Left ventricle myocardium inferior (tissue), 1 donor: ENCODE measurements at regions not wholly inside any gene's neighbourhood (a gene's known extent, or its start where the extent isn't known, plus 50 kb on each side); places are given as distances from the start of the nearest gene placed in this dataset.
"Not testable (repeated sequence)": the region's sequence is repeated elsewhere in the genome, so short reads cannot be mapped to it uniquely, and the experiment has no call there.

ENCODE experiments used
- DNase-seq: peaks from one replicate; pipeline ENCODE4 v3.0.0-alpha.2; 2020
- H3K27ac ChIP-seq: fragments of 200-600 bp; replicated peaks from 2 replicates; pipeline ENCODE4 v1.8.0; 2021
- H3K27me3 ChIP-seq: fragments of 200-600 bp; 2 replicates; pipeline ENCODE4 v1.8.0; 2021; ENCODE audit warnings: low read depth
- H3K36me3 ChIP-seq: fragments of 200-600 bp; 2 replicates; pipeline ENCODE4 v1.8.0; 2021
- H3K4me1 ChIP-seq: fragments of 200-600 bp; 2 replicates; pipeline ENCODE4 v1.8.0; 2021
- H3K4me3 ChIP-seq: fragments of 200-600 bp; 2 replicates; pipeline ENCODE4 v1.8.0; 2021; ENCODE audit warnings: mild to moderate bottlenecking, moderate library complexity
- H3K9me3 ChIP-seq: fragments of 200-600 bp; replicated peaks from 2 replicates; pipeline ENCODE4 v1.8.0; 2021
- intact Hi-C: fragments of 100-400 bp; cut with micrococcal nuclease; formaldehyde crosslinking; loops from one replicate; pipeline ENCODE4 v1.11.0; 2022
- TF ChIP-seq, protein P1 (sequence below): fragments of 200-600 bp; IDR thresholded peaks from 2 replicates; pipeline ENCODE4 v1.8.0; 2021; ENCODE audit warnings: antibody characterized with exemption, mild to moderate bottlenecking, borderline replicate concordance
- donor health status: DM: no; HTN: yes; CAD: no; lungs with severe emphysema.

- H3K4me3 ChIP-seq, result no peak overlapping the region
- TF ChIP-seq, protein P1, sequence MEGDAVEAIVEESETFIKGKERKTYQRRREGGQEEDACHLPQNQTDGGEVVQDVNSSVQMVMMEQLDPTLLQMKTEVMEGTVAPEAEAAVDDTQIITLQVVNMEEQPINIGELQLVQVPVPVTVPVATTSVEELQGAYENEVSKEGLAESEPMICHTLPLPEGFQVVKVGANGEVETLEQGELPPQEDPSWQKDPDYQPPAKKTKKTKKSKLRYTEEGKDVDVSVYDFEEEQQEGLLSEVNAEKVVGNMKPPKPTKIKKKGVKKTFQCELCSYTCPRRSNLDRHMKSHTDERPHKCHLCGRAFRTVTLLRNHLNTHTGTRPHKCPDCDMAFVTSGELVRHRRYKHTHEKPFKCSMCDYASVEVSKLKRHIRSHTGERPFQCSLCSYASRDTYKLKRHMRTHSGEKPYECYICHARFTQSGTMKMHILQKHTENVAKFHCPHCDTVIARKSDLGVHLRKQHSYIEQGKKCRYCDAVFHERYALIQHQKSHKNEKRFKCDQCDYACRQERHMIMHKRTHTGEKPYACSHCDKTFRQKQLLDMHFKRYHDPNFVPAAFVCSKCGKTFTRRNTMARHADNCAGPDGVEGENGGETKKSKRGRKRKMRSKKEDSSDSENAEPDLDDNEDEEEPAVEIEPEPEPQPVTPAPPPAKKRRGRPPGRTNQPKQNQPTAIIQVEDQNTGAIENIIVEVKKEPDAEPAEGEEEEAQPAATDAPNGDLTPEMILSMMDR, result no peak
- H3K36me3 ChIP-seq, result no peaks in the 10 kb centered on the region
- no peak for DNase-seq
- intact Hi-C loops, result no loop called here
- no peak overlapping the region for H3K27ac ChIP-seq
- no peaks in the 10 kb centered on the region for H3K9me3 ChIP-seq
- H3K27me3 ChIP-seq, result no peaks in the 10 kb centered on the region
- H3K4me1 ChIP-seq, result no peaks in the 10 kb centered on the region
Observed at GRCh38 chr14:21795456-21795855, 121.8 kb upstream of the OR4E1 start.

GRCh38 chr14:21791749-21792148 lies 118.1 kb upstream of the OR4E1 start:
- Histone ChIP-seq H3K27me3 (no peaks in the 10 kb centered on the region), H3K4me1 (no peaks in the 10 kb centered on the region), H3K36me3 (no peaks in the 10 kb centered on the region), H3K27ac (no peak overlapping the region), H3K9me3 (peaks cover 20% of the 10 kb centered on the region), H3K4me3 (no peak overlapping the region)
- intact Hi-C loops, result no loop called here
- TF ChIP-seq, protein P1, result no peak
- DNase-seq, result no peak

DNA sequence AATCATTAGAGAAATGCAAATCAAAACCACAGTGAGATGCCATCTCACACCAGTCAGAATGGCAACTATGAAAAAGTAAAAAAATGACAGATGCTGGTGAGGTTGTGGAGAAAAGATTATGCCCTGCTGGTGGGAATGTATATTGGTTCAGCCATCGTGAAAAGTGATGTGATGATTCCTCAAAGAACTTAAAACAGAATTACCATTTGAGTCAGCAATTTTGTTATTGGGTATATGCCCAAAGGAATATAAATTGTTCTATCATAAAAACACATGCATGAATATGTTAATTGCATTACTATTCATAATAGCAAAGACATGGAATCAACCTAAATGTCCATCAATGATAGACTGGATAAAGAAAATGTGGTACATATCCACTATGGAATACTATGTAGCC lies 115.1 kb upstream of the OR4E1 start:
- H3K36me3 ChIP-seq, H3K27ac ChIP-seq, intact Hi-C loops, H3K27me3 ChIP-seq, DNase-seq, H3K4me1 ChIP-seq, H3K4me3 ChIP-seq: not testable (repeated sequence)
- H3K9me3 ChIP-seq, result peaks cover 20% of the 10 kb centered on the region

DNA sequence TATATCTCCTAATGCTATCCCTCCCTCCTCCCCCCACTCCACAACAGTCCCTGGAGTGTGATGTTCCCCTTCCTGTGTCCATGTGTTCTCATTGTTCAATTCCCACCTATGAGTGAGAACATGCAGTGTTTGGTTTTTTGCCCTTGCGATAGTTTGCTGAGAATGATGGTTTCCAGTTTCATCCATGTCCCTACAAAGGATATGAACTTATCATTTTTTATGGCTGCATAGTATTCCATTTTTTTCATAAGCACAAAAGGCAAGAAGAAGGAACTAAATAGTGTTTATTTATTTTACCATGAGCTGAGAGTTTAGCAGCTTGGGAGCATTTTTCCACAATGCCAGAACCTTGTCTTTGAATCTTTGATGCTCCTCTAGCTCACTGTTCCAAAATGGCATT lies 113.6 kb upstream of the OR4E1 start:
- not testable (repeated sequence) for H3K27me3 ChIP-seq

DNA sequence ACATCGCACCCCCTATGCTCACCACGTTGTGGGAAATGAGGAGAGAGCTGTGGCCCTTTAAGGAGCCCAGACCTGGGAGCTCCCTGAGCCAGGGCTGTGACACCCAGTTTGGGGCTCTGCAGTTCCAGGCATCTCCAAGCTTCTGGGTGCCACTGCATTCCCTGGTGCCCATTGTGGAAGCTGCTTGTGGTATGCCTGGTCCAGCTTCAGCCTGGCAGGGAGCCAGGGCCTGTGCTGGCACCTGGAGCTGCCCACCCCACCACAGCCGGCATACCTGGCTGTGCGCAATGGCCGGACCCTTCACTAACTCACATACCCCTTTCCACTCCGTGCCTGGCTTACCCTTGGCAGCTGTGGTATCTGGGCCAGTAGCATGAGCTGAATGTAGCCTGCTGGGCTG lies 107.9 kb upstream of the OR4E1 start:
- TF ChIP-seq, protein P1, result no peak
- no peak for DNase-seq

More for the DNA sequence above, 113.6 kb upstream of the OR4E1 start:
- peaks cover 20% of the 10 kb centered on the region for H3K9me3 ChIP-seq
- H3K4me3 ChIP-seq, H3K27ac ChIP-seq, H3K4me1 ChIP-seq, intact Hi-C loops, DNase-seq, H3K36me3 ChIP-seq: not testable (repeated sequence)

DNA sequence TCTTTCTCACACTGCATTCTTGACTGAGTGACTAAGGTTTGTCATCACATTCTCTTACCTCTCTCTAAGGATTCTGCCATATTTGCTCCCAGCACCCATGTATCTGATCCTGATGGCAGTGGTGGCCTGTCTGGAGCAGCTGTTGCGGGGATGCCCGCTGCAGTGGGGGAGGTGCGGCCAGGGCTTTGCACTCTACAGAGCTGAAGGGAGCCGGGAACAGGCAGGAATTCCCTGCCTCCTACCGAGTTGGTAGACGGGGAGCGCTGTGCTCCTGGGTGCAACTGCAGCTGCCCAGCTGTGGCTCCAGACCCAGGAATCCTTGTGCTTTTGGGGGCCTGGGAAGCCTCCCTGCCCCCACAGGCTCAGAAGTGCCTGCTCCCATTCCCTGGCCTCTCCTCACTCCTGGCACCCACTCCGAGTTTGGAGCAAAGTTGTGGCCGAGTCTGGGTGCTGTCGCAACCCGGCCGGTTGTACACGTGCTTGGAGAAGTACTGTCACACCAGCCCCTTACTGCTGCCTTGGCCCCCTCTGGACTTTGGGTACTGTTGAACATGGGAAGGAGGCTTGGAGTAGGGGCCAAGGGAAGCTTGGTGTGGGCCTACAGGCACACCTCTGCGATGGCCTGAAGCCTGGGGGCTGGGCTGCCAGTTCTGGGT lies 106.9 kb upstream of the OR4E1 start:
- intact Hi-C loops, result no loop called here
- peaks cover 5% of the 10 kb centered on the region for H3K27me3 ChIP-seq
- no peak for DNase-seq
- H3K36me3 ChIP-seq, result no peaks in the 10 kb centered on the region
- no peak overlapping the region for H3K4me3 ChIP-seq
- TF ChIP-seq, protein P1, result no peak
- no peak overlapping the region for H3K27ac ChIP-seq
- H3K9me3 ChIP-seq, result no peaks in the 10 kb centered on the region
- H3K4me1 ChIP-seq, result no peaks in the 10 kb centered on the region

More for the DNA sequence above, 107.9 kb upstream of the OR4E1 start:
- peaks cover 5% of the 10 kb centered on the region for H3K27me3 ChIP-seq
- no peak overlapping the region for H3K4me3 ChIP-seq
- no peaks in the 10 kb centered on the region for H3K36me3 ChIP-seq
- H3K27ac ChIP-seq, result no peak overlapping the region
- H3K4me1 ChIP-seq, result no peaks in the 10 kb centered on the region
- intact Hi-C loops, result no loop called here
- no peaks in the 10 kb centered on the region for H3K9me3 ChIP-seq
